Activated CD4-positive, alpha-beta T cell treated with anti-CD3 and anti-CD28 coated beads, Interleukin-2, Interleukin-6, amounts not matched to agents 100 ng/mL and 50 ng/mL, durations not matched to agents 16 hours and 8 hours (primary cell): ENCODE measurements at regions not wholly inside any gene's neighbourhood (a gene's known extent, or its start where the extent isn't known, plus 50 kb on each side); places are given as distances from the start of the nearest gene placed in this dataset.
A peak's percentile ranks its signal among the peaks of the same experiment; 100 is the strongest.
"Not testable (repeated sequence)": the region's sequence is repeated elsewhere in the genome, so short reads cannot be mapped to it uniquely, and the experiment has no call there.

Experiments used
- DNase-seq: peaks from one replicate; pipeline ENCODE4 v3.0.0-alpha.2; 2020

DNA sequence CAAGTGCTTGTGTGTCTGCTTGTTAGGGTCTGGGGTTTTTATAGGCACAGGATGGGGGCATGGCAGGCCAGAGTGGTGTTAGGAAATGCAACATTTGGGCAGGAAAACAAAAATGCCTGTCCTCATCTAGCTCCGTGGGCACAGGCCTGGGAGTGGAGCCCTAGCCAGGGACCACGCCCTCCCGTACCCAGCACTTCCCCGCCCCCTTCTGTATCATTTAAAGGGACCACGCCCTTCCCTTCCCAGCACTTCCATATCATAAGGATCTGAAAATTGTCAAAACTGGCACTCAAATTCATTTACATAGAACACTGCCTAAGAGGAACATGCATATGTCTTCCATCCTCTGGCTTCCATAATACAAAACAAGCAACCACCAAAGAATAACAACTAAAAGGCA is 185.8 kb downstream of the B3GLCT start:
- no peak for DNase-seq

- peak; percentile 18 for DNase-seq
Observed at GRCh38 chr13:31394506-31394905, 194.7 kb downstream of the B3GLCT start.

GRCh38 chr13:31395090-31395489 is 195.3 kb downstream of the B3GLCT start:
- no peak for DNase-seq

DNA sequence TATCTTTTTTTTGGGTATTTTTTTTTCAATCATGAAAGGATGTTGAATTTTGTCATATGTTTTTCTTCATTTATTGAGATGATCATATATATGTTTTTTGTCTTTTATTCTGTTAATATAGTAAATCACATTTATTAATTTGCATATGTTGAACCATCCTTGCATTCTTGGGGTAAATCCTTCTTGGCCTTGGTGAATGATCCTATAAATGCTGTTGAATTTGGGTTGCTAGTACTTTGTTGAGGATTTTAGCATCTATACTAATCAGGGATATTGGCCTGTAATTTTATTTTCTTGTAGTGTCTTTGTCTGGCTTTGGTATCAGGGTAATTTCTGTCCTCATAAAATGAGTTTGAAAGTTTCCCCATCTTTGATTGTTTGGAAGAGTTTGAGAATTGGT is 199.9 kb downstream of the B3GLCT start:
- DNase-seq, result no peak

DNA sequence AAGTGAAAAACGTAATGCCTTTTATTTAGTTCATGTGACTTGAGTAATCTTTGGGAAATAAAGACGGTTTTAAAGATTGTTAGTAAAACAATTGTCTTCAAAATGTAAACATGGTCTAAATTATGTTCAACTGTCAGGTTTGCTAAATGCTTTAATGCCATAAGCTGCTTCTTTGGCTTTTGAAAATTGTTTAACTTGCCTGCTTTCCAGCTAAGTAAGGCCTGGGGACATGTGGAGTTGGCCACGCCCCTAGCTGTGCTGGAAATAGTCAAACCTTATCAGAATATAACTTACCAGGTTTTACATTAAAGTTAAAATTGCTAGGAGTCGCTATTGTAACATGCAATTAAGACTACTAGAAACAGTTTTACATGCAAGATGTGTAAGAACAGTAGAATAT is 203.9 kb downstream of the B3GLCT start:
- DNase-seq, result not testable (repeated sequence)

GRCh38 chr13:31408927-31409326 is 209.2 kb downstream of the B3GLCT start:
- no peak for DNase-seq

DNA sequence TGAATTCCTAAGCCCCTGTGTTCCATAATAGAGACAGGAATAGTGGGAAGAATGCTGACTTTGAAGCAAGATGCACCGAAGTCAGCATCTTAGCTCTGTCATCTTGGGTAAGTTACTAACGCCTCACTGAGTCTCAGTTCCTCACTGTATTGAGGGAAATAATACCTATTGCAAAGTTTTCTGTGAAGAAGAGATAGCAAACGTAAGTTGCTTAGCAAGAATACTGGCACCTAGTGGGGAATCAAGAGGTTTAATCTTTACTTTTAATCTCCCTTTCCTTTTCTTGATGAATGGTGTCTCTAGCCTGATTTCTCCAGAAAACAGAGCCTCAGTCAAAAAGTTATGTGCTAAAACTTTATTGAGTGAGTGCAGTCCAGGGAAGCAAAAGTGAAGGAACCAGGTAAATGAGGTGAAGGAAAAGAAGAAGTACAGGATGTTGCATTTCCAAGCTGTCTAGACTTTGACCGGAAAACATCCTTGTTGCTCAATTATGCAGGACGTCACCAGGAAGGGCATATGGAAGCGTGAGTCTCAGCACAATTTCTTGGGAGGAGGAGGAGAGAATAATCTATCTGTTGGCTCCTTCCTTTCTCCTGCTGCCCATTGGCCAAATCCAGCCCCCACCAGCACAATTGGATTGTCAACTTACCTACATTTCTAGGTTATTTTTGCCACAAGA is 210.0 kb downstream of the B3GLCT start:
- DNase-seq, result no peak

GRCh38 chr13:31413516-31413915 is 213.7 kb downstream of the B3GLCT start:
- no peak for DNase-seq

DNA sequence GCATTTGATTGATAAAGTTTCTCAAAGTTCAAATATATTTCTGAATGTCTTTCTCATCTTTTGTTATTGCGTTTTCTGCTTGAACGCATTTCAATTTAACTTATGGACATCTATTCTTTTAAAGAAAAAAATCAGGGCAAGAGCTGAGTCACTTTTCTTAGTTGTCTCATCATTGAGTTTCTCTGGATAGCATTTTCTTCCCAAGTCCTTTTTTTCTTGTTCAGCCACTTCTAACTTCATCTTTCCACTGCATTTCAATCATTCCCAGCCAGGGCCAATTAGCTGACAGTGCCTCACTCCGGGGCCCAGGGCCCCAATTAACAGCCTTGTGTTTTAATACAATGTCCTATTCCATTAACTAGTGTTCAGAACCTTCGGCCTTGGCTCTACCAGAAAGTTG is 216.3 kb downstream of the B3GLCT start:
- DNase-seq, result no peak

DNA sequence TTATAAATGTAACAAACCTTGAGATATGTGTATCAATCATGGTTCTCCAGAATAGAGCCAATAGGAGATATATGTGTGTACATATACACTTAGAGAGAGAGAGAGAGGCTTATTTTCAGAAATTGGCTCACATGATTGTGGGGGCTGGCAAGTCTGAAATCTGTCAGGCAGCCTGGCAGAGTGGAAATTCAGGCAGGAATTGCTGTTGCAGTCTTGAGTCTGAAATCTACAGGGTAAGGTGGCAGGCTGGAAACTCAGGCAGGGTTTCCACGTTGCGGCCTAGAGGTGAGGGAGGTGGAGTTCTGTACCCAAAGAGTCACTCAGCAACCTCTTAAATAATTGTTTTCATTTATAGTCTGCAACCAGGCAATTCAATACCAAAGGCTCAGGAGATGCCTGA is 218.4 kb downstream of the B3GLCT start:
- DNase-seq, result no peak

GRCh38 chr13:31421756-31422155 is 222.0 kb downstream of the B3GLCT start:
- DNase-seq, result no peak

DNA sequence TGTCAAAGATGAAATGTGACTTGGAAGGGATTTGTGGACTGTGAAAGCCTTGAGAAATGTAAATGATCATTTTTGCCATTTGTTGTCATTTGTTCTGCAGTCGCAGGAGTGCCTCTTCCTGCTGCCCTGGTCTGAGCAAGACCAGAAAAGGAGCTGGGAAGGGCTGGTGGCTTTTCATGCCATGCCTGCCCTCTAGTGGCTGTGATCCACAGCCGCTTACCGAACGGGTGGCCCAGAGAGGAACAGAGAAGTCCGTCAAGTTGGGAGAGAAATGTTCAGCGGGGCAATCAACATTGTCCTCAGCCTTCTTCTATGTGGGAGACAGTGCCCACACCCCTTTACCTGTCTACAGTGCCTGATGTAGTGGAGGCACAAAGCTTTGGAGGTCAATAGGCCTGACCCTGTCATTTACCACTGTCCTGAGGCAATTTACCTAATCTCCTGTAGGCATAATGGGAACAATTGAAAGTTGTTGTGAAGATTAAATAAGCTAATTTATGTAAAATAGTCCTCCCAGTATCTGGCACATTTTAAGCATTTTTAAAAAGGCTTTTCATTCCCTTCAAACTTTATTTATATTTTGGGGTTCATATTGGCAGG is 224.5 kb downstream of the B3GLCT start:
- DNase-seq, result peak; percentile 76

- DNase-seq, result no peak
Observed at GRCh38 chr13:31426395-31426794, 226.6 kb downstream of the B3GLCT start.

DNA sequence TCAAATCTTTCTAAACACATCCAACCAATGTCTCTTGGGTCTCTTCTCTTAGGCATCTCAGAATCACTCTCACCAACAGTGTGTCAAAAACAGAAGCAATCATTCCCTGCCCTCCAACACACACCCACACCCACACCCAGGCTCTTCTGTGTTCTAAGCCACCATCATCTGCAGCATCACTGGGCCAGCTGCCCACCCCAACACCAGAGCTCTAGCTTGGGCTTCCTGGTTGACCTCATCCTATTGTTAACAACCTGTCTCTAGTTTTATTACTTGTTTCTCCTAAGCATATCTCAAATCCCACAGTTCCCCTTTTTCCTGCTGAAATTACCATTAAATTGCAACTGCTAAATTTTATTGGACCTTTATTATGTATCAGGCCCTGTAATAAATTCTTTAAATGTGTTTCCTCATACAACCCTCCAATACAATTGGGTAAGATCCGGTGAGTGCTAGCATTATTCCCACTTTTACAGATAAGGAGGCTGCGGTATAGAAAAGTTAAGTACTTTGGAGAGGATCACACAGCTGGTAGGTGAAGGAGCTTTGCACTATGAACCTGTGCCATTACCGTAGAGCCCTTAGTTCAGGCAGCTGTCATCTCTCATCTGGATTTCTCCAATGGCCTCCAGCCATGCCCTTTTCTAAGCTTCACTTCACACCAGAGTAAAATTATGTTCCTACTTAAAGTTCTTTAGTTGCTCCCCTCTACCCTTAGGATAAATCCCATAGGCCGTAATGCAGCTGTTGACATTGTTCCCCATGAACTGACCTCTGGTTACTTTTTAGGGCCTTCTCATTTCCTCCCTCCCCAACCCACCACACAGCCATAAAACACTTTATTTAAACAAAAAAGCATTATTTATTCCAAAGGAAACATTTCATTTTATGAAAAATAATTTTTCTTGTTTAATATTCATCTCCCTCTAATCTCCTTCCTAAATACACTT is 227.7 kb downstream of the B3GLCT start:
- no peak for DNase-seq

DNA sequence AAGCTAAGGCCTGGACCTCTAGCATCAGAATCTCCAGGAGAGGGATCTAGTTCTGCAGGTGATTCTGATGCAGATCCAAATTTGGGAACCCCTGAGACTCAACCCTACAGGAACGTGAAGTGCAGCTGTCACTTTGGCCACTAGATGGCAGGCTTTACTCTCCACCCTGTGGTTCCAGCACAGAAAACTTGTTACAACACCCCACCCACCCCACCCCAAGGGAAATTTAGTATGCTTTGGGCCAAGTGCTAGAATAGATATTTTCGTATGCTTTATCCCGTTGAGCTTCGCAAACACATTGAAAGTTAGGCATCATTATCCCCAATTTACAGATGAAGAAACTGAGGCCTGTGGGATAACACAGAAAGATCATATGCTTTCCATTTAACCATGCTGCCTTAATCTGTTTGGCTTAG is 232.0 kb downstream of the B3GLCT start:
- DNase-seq, result peak; percentile 68

- DNase-seq, result no peak
Observed at GRCh38 chr13:31433207-31433606, 233.4 kb downstream of the B3GLCT start.

- DNase-seq, result no peak
Observed at GRCh38 chr13:31433746-31434145, 234.0 kb downstream of the B3GLCT start.

- no peak for DNase-seq
Observed at GRCh38 chr13:31434613-31435012, 234.8 kb downstream of the B3GLCT start.

DNA sequence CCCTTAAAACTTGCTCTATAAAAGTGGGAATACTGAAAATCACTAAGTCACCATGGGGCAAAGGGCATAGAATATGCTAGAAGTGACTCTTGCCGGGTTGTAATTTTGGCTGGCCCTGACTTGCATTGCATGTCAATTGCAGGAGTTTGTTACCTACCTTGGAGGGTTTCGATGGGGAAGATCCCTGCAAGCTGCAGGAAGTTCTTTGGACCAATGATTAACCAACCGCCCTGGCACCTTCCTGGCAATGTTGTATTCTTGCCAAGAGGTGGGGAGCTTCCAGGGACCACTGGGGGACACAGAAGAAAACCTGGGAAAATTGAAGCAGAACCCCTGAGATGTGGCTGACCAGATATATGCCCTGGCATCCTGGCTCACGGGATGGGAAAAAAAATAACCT is 235.8 kb downstream of the B3GLCT start:
- DNase-seq, result no peak

GRCh38 chr13:31436478-31436877 is 236.7 kb downstream of the B3GLCT start:
- DNase-seq, result no peak

- DNase-seq, result no peak
Observed at GRCh38 chr13:31437975-31438374, 238.2 kb downstream of the B3GLCT start.

GRCh38 chr13:31440132-31440531 is 240.4 kb downstream of the B3GLCT start:
- DNase-seq, result no peak

GRCh38 chr13:31441800-31442510 is 242.2 kb downstream of the B3GLCT start:
- DNase-seq, result no peak
